Liver (tissue), 8 donors: ENCODE measurements at regions not wholly inside any gene's neighbourhood (a gene's known extent, or its start where the extent isn't known, plus 50 kb on each side); places are given as distances from the start of the nearest gene placed in this dataset.

Source experiments
- DNase-seq: peaks from one replicate; pipeline ENCODE4 v3.0.0-alpha.2; 2017; ENCODE audit warnings: low spot score
- H3K27ac ChIP-seq, 2 donors: one replicate each; pipeline ENCODE4 v1.7.0; 2013; ENCODE audit warnings: inconsistent platforms in 2 of 2, low read length in 2 of 2, control low read depth in 1 of 2, low read depth in 1 of 2, mild to moderate bottlenecking in 1 of 2
- H3K27me3 ChIP-seq, 4 donors: one replicate each; pipeline versions ENCODE4 v1.6.1 to v1.7.0; 2013; ENCODE audit warnings: low read length in 3 of 4, inconsistent platforms in 1 of 4, mild to moderate bottlenecking in 1 of 4, moderate library complexity in 1 of 4; ENCODE audit not compliant: control insufficient read depth in 4 of 4, insufficient read depth in 4 of 4
- H3K36me3 ChIP-seq, 4 donors: one replicate each; pipeline versions ENCODE4 v1.6.1 to v1.7.0; 2013; ENCODE audit warnings: low read length in 3 of 4, mild to moderate bottlenecking in 3 of 4, low read depth in 1 of 4, moderate library complexity in 1 of 4; ENCODE audit not compliant: control insufficient read depth in 4 of 4, insufficient read depth in 3 of 4
- H3K4me1 ChIP-seq, 4 donors: one replicate each; pipeline versions ENCODE4 v1.6.1 to v1.7.0; 2013; ENCODE audit warnings: low read length in 3 of 4, mild to moderate bottlenecking in 3 of 4, moderate library complexity in 1 of 4; ENCODE audit not compliant: control insufficient read depth in 4 of 4, insufficient read depth in 4 of 4
- H3K4me3 ChIP-seq, 3 donors: one replicate each; pipeline versions ENCODE4 v1.6.1 to v1.7.0; 2013; ENCODE audit warnings: low read length in 3 of 3, control low read depth in 1 of 3, low read depth in 1 of 3, mild to moderate bottlenecking in 1 of 3
- H3K9ac ChIP-seq, 2 donors: one replicate each; pipeline ENCODE4 v1.7.0; 2013; ENCODE audit warnings: low read length in 2 of 2, mild to moderate bottlenecking in 2 of 2, moderate library complexity in 2 of 2, control low read depth in 1 of 2, low read depth in 1 of 2
- H3K9me3 ChIP-seq, 4 donors: one replicate each; pipeline versions ENCODE4 v1.6.1 to v1.7.0; 2013; ENCODE audit warnings: low read length in 3 of 4; ENCODE audit not compliant: control insufficient read depth in 4 of 4
- ATF3 ChIP-seq: IDR thresholded peaks from 2 replicates; pipeline ENCODE4 v1.6.1; 2016; ENCODE audit warnings: antibody characterized with exemption
- CTCF ChIP-seq: fragments of 150-350 bp; IDR thresholded peaks from 2 replicates; pipeline ENCODE4 v1.5.1; 2017; ENCODE audit warnings: improper control_type of control experiment, low read depth, low read length; ENCODE audit not compliant: missing input control
- EGR1 ChIP-seq, 2 donors: IDR thresholded peaks; 2 replicates each; pipeline ENCODE4 v1.6.1; 2016 to 2018; ENCODE audit warnings: antibody characterized with exemption in 2 of 2, low read depth in 2 of 2
- FOXA1 ChIP-seq: IDR thresholded peaks from 2 replicates; pipeline ENCODE4 v1.6.1; 2016; ENCODE audit warnings: antibody characterized with exemption
- FOXA2 ChIP-seq: IDR thresholded peaks from 2 replicates; pipeline ENCODE4 v1.6.1; 2016; ENCODE audit warnings: antibody characterized with exemption
- GABPA ChIP-seq, 2 donors: IDR thresholded peaks in 1 of 2; conservative IDR thresholded peaks in 1 of 2; 2 replicates each; pipeline ENCODE4 v1.6.1; 2016; ENCODE audit warnings: antibody characterized with exemption in 2 of 2, mild to moderate bottlenecking in 1 of 2, moderate library complexity in 1 of 2
- HNF4A ChIP-seq, 2 donors: conservative IDR thresholded peaks; 2 replicates each; pipeline ENCODE4 v1.6.1; 2016; ENCODE audit warnings: antibody characterized with exemption in 2 of 2, mild to moderate bottlenecking in 2 of 2
- HNF4G ChIP-seq: IDR thresholded peaks from 2 replicates; pipeline ENCODE4 v1.6.1; 2016; ENCODE audit warnings: antibody characterized with exemption
- JUND ChIP-seq, 2 donors: IDR thresholded peaks; 2 replicates each; pipeline ENCODE4 v1.6.1; 2016; ENCODE audit warnings: antibody characterized with exemption in 2 of 2
- MAX ChIP-seq: IDR thresholded peaks from 2 replicates; pipeline ENCODE4 v1.6.1; 2016; ENCODE audit warnings: antibody characterized with exemption
- NR2F2 ChIP-seq: IDR thresholded peaks from 2 replicates; pipeline ENCODE4 v1.6.1; 2016; ENCODE audit warnings: antibody characterized with exemption
- RAD21 ChIP-seq, 2 donors: IDR thresholded peaks; 2 replicates each; pipeline ENCODE4 v1.6.1; 2016; ENCODE audit warnings: antibody characterized with exemption in 2 of 2, mild to moderate bottlenecking in 2 of 2
- REST ChIP-seq: IDR thresholded peaks from 2 replicates; pipeline ENCODE4 v1.6.1; 2016; ENCODE audit warnings: antibody characterized with exemption, mild to moderate bottlenecking
- RXRA ChIP-seq, 2 donors: IDR thresholded peaks; 2 replicates each; pipeline ENCODE4 v1.6.1; 2017 to 2018; ENCODE audit warnings: antibody characterized with exemption in 2 of 2, mild to moderate bottlenecking in 1 of 2
- SP1 ChIP-seq: IDR thresholded peaks from 2 replicates; pipeline ENCODE4 v1.6.1; 2018; ENCODE audit warnings: antibody characterized with exemption, mild to moderate bottlenecking
- TAF1 ChIP-seq: conservative IDR thresholded peaks from 2 replicates; pipeline ENCODE4 v1.6.1; 2016; ENCODE audit warnings: antibody characterized with exemption, mild to moderate bottlenecking
- YY1 ChIP-seq: IDR thresholded peaks from 2 replicates; pipeline ENCODE4 v1.6.1; 2016; ENCODE audit warnings: antibody characterized with exemption, mild to moderate bottlenecking
- ZBTB33 ChIP-seq: IDR thresholded peaks from 2 replicates; pipeline ENCODE4 v1.6.1; 2016; ENCODE audit warnings: antibody characterized with exemption
- WGBS: extraction: QIAGEN DNeasy Blood & Tissue Kit; methylation state at CpG from one replicate; pipeline ENCODE4 v1.1.7; 2013; 5-methylcytosine and 5-hydroxymethylcytosine counted together
- donor health status: healthy.
- donor health status: healthy.
- donor health status: healthy.
- donor health status: healthy.
- donor health status: healthy.

- no peak overlapping the region for H3K27ac ChIP-seq
- TF ChIP-seq NR2F2 (no peak), ZBTB33 (no peak), JUND (IDR thresholded peaks at IDR 0.05) (no peak), YY1 (no peak), ATF3 (no peak), FOXA2 (no peak), CTCF (no peak), HNF4G (no peak), MAX (no peak), FOXA1 (no peak), EGR1 (IDR thresholded peaks at IDR 0.05; ENCODE audit: low read depth in 2 of 2) (no peak), HNF4A (conservative IDR thresholded peaks at IDR 0.05) (no peak), SP1 (no peak), RAD21 (IDR thresholded peaks at IDR 0.05) (no peak), TAF1 (no peak), REST (no peak)
These were observed 86.2 kb upstream of the MBNL2 start for GRCh38 chr13:97135883-97136282.

GRCh38 chr13:97136418-97136817 is 85.7 kb upstream of the MBNL2 start:
- peaks cover 0 to 6% (median 0%) of the 10 kb centered on the region in 4 donors for H3K4me1 ChIP-seq
- H3K36me3 ChIP-seq: no peaks in the 10 kb centered on the region
- no peak overlapping the region for H3K27ac ChIP-seq
- 97% methylated on average over 3 of the region's 3 CpGs for WGBS
- no peak overlapping the region for H3K9ac ChIP-seq
- no peaks in the 10 kb centered on the region for H3K9me3 ChIP-seq
- no peak overlapping the region for H3K4me3 ChIP-seq
- DNase-seq: no peak
- H3K27me3 ChIP-seq: no peaks in the 10 kb centered on the region
- TF ChIP-seq ATF3: no peak
- TF ChIP-seq NR2F2: no peak
- no peak for TF ChIP-seq RXRA (IDR thresholded peaks at IDR 0.05)
- TF ChIP-seq YY1: no peak
- no peak for TF ChIP-seq REST
- TF ChIP-seq ZBTB33: no peak
- TF ChIP-seq FOXA2: no peak
- no peak for TF ChIP-seq GABPA (IDR thresholded peaks at IDR 0.05 in 1 of 2, conservative IDR thresholded peaks at IDR 0.05 in 1 of 2)
- TF ChIP-seq JUND (IDR thresholded peaks at IDR 0.05): no peak
- TF ChIP-seq EGR1 (IDR thresholded peaks at IDR 0.05; ENCODE audit: low read depth in 2 of 2): no peak
- no peak for TF ChIP-seq FOXA1
- no peak for TF ChIP-seq HNF4G
- no peak for TF ChIP-seq SP1

More at GRCh38 chr13:97135883-97136282, 86.2 kb upstream of the MBNL2 start:
- DNase-seq: no peak
- no peaks in the 10 kb centered on the region for H3K36me3 ChIP-seq
- H3K4me3 ChIP-seq: no peak overlapping the region
- peaks cover 0 to 6% (median 0%) of the 10 kb centered on the region in 4 donors for H3K4me1 ChIP-seq
- H3K9ac ChIP-seq: no peak overlapping the region
- 66% methylated on average over 4 of the region's 4 CpGs for WGBS
- no peaks in the 10 kb centered on the region for H3K27me3 ChIP-seq
- H3K9me3 ChIP-seq: no peaks in the 10 kb centered on the region
